A549 (cell line): ENCODE measurements at regions not wholly inside any gene's neighbourhood (a gene's known extent, or its start where the extent isn't known, plus 50 kb on each side); places are given as distances from the start of the nearest gene placed in this dataset.

ENCODE experiments used
- EHMT2 ChIP-seq: fragments of 200-600 bp; sonication (generic); IDR thresholded peaks from 2 replicates; pipeline ENCODE4 v1.6.1; 2016; ENCODE audit warnings: antibody characterized with exemption, low read depth, mild to moderate bottlenecking, moderate library complexity
- TF ChIP-seq, protein P1 (sequence below): fragments of >200 bp; sonication (Bioruptor Twin); formaldehyde crosslinking; IDR thresholded peaks from 3 replicates; pipeline ENCODE4 v1.5.1; 2016

GRCh38 chr2:144832048-144832447 is 312.1 kb upstream of the ZEB2 start:
- TF ChIP-seq, protein P1, sequence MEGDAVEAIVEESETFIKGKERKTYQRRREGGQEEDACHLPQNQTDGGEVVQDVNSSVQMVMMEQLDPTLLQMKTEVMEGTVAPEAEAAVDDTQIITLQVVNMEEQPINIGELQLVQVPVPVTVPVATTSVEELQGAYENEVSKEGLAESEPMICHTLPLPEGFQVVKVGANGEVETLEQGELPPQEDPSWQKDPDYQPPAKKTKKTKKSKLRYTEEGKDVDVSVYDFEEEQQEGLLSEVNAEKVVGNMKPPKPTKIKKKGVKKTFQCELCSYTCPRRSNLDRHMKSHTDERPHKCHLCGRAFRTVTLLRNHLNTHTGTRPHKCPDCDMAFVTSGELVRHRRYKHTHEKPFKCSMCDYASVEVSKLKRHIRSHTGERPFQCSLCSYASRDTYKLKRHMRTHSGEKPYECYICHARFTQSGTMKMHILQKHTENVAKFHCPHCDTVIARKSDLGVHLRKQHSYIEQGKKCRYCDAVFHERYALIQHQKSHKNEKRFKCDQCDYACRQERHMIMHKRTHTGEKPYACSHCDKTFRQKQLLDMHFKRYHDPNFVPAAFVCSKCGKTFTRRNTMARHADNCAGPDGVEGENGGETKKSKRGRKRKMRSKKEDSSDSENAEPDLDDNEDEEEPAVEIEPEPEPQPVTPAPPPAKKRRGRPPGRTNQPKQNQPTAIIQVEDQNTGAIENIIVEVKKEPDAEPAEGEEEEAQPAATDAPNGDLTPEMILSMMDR: no peak
- TF ChIP-seq EHMT2: no peak
